GM19455 (cell line): ENCODE measurements at regions not wholly inside any gene's neighbourhood (a gene's known extent, or its start where the extent isn't known, plus 50 kb on each side); places are given as distances from the start of the nearest gene placed in this dataset.

ENCODE experiments used
- ATAC-seq: cut with Tn5 transposase; IDR thresholded peaks from one replicate; pipeline ENCODE4 v1.9.1; 2021; ENCODE audit not compliant: unreplicated experiment

GRCh38 chr10:60669501-60669900 lies 108.8 kb upstream of the CDK1 start:
- ATAC-seq, result no peak

GRCh38 chr10:60666221-60666620 lies 112.1 kb upstream of the CDK1 start:
- ATAC-seq, result no peak

GRCh38 chr10:60664859-60665258 lies 113.4 kb upstream of the CDK1 start:
- ATAC-seq, result no peak

- no peak for ATAC-seq
Measured at GRCh38 chr10:60663850-60664249, 114.4 kb upstream of the CDK1 start.

GRCh38 chr10:60662917-60663614 lies 115.2 kb upstream of the CDK1 start:
- ATAC-seq, result no peak

- ATAC-seq, result no peak
Measured at GRCh38 chr10:60661637-60662036, 116.6 kb upstream of the CDK1 start.

- ATAC-seq, result no peak
Measured at GRCh38 chr10:60660625-60661024, 117.7 kb upstream of the CDK1 start.

- no peak for ATAC-seq
Measured at GRCh38 chr10:60654813-60655464, 123.3 kb upstream of the CDK1 start.

GRCh38 chr10:60652628-60653027 lies 125.7 kb upstream of the CDK1 start:
- no peak for ATAC-seq

GRCh38 chr10:60650378-60650800 lies 127.9 kb upstream of the CDK1 start:
- no peak for ATAC-seq

GRCh38 chr10:60649485-60650377 lies 128.5 kb upstream of the CDK1 start:
- no peak for ATAC-seq

- no peak for ATAC-seq
Measured at GRCh38 chr10:60648761-60649160, 129.5 kb upstream of the CDK1 start.

- peak; percentile 79 for ATAC-seq
Measured at GRCh38 chr10:60646966-60647796, 131.1 kb upstream of the CDK1 start.

GRCh38 chr10:60645980-60646379 lies 132.3 kb upstream of the CDK1 start:
- no peak for ATAC-seq

GRCh38 chr10:60644436-60645130 lies 133.7 kb upstream of the CDK1 start:
- ATAC-seq, result no peak

GRCh38 chr10:60643874-60644273 lies 134.4 kb upstream of the CDK1 start:
- ATAC-seq, result no peak

- ATAC-seq, result no peak
Measured at GRCh38 chr10:60629332-60629731, 148.9 kb upstream of the CDK1 start.

GRCh38 chr10:60627778-60628748 lies 150.2 kb upstream of the CDK1 start:
- no peak for ATAC-seq

GRCh38 chr10:60626037-60626436 lies 152.2 kb upstream of the CDK1 start:
- no peak for ATAC-seq
